Midbrain (tissue), 1 donor: ENCODE measurements at regions not wholly inside any gene's neighbourhood (a gene's known extent, or its start where the extent isn't known, plus 50 kb on each side); places are given as distances from the start of the nearest gene placed in this dataset.
"Not testable (repeated sequence)": the region's sequence is repeated elsewhere in the genome, so short reads cannot be mapped to it uniquely, and the experiment has no call there.

Experiments used
- DNase-seq: peaks from one replicate; lab custom pipeline; 2025; lab: John Stamatoyannopoulos, UW

DNA sequence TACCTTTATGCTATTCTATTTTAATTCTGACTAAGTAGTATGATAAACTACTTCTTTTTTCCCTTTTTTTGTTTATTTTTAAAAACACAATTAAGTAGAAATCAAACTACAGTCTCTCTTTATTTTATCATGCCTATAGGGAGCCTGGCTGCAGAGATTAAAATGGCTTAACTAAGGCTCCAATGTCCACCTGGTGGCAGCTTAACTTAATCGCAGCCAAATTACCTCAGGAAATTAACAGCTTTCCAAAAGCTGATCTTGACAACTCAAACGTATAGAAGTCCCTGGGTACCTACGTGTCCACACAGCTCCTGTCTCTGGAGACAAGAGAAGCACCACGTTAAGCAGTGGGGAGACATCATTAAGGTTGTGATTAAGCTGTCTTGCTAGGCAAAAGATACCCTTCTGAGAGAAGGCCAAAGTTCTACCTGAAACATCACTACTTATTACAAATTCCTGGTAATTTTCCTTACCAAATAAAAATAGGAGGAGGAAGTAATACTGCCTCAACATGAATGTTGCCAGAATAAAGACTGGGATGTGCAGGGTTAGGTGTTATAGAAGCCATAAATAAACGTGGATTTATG lies 63.2 kb upstream of the SNX19 start:
- DNase-seq: no peak

DNA sequence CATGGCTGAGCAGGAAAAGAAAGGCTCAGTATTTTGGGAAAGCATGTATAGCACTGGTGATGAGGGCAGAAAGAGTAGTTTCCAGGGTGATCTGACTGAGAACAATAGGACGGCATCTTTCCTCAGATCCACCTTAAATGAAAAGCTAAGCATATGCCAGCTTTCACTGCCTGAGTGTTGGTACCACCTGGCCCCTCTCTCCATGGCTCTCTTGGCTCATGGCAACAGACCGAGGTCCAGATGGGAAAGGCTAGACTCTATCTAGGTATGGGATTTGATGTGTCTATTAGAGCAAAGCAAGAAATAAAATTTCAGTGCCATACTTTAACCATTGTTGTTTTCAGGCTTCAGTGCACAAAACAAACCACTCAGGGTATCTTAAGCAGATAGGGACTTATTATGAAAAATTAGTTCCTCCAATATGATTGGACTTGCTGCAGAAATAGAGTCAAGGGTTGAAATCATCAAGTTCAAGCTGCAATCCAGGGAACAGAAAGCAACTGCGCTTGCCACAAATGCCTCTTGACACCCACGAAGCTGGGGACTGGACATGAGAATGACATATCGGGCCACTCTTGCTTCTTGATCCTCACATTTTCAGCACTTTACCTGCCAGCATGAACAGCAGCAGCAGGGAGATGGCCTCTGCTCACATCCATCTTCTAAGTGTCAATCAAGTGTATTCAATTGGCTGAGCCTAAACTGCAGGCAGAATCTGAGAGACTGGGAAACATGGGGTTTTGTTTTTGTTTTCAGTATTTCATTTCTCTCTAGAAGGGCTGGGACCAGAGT lies 64.0 kb upstream of the SNX19 start:
- DNase-seq: no peak

DNA sequence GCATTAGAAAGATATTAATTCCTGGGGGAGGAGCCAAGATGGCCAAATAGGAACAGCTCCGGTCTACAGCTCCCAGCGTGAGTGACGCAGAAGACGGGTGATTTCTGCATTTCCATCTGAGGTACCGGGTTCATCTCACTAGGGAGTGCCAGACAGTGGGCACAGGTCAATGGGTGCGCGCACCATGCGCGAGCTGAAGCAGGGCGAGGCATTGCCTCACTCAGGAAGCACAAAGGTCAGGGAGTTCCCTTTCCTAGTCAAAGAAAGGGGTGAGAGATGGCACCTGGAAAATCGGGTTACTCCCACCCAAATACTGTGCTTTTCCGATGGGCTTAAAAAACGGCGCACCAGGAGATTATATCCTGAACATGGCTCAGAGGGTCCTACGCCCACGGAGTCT lies 68.0 kb upstream of the SNX19 start:
- DNase-seq: not testable (repeated sequence)

DNA sequence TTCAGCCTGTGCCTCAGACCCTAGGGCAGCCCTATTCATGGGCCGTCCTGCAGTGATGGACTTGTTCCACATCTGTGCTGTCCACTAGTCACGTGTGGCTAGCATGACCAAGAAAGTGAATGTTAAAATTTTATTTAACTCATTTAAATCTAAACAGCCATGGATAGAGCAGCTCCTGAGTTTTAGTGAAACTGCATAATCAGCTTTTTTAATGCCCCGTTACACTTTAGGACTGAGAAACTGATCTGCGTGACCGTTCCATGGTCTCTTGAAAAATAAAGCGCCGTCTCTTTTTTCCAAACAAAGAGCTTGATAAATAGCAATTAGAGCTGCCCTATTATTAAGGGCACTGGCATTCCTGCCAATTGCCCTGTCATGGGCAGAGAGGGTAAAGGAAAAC lies 76.5 kb upstream of the SNX19 start:
- no peak for DNase-seq

DNA sequence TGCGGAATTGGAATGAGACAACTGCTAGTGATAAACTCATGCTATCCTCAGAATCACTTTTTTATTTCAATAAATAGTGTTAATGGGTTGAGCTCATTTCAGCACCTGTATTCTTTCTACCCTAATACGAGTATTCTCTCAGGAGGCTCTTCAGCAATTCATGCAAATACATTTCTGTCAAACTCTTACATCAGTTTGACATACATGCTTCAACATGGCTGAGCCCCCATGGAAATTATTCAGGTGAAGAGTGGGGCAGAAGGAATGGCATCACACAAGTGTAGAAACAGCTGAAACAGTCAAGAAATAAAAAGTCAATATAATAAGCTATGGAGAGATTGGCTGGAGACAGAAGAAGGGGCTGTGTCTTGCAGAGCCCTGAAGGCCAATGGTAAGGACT lies 77.8 kb upstream of the SNX19 start:
- no peak for DNase-seq

DNA sequence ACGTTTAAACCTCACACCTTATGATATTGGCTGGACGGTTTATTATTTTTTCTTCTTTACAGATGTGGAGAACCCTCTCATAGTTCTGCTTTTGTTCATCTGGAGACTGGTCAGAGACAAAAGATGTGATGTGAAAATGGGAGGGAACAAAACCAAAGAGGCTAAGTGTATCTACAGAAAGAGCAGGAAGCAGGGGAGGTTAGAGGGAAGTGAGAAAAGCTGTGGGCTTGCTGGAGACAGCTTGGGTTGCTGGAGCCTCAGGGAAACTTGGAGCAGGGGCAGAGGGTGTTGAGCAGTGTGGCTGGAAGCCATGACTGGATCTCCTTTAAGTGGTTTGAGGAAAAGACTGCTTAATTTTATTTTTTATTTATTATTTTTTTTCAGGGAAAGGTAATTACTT lies 79.0 kb upstream of the SNX19 start:
- DNase-seq: peak; percentile 8

DNA sequence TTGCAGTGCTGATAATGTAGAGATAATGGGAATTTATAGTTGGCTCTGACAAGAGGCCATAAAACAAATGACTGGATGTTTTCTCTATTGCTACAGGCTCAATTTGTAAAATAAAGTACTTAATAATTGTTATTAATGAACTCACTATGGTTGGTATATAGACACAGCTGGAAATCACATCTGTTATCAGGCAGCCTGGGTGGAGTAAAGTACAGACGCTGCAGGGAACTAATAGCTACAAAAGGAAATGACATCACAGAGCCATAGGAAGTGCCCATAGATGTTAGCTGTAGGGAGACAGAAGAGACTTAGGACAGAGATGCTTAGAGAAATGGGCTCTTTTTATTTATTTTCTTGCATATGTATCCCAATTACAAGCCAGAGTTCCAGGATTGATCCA lies 81.0 kb upstream of the SNX19 start:
- DNase-seq: no peak

DNA sequence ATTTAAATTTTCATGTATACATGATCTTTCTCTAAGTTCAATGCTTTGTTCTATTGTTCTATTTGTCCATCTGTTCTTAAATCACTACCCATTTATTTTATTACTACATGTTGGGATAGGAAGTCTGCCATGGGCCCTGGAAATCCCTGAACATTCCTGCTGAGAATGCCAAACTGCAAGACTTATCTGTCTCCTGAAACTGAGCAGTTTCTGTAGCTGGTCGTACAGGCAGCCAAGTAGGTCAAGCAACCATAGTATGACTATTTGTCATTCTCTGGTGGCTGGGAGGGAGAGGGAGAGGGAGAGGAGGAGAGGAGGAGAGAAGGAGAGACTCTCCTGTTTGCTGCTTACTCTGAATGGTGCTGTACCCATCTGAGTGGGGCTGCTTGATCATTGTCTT lies 82.8 kb upstream of the SNX19 start:
- DNase-seq: no peak

DNA sequence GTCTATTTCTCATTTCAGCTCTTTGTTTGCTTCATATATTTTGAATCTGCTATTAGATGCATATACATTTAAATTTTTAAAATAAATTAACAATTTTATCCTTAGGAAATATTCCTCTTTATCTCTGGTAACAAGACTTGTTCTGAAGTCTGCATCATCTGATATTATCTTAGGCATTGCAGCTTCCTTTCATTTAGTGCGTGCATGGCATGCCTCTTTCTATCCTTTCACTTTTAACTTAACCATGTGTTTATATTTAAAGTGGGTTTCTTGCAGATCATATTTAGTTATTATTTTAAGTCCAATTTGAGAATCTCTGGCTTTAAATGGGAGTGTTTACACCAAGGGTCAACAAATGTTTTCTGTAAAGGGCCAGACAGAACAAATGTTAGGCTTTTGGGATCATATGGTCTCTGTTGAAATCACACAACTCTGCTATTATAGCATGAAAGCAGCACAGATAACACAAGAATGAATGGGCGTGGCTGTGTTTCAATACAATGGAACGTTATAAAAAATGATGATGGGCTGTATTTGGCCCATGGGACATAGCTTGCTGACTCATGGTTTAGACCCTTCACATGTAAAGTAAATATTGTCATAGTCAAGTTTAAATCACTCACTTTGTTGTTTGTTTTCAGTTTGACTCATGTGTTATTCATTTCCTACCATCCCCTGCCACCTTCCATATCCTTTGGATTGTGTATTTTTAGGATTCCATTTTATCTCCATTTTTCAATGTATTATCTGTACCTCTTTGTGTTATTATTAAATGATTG lies 83.9 kb upstream of the SNX19 start:
- DNase-seq: no peak

DNA sequence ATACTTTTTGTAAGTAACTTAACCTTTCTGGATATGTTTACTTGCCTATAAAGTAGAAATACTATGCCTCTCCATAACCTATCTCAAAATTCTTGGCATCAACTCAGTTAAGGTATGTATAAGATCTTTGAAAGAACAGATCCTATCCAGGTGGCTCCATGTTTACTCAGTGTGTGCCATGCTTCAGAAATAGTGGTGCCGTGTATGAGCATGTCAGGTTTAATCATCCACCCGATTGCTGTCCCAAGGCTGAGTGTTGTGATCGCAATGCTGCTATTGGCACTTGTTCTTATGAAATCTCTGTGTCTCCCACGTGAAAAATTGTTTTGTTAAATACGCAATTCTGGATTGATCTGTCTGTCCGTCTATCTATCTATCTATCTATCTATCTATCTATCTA lies 85.9 kb upstream of the SNX19 start:
- DNase-seq: no peak

DNA sequence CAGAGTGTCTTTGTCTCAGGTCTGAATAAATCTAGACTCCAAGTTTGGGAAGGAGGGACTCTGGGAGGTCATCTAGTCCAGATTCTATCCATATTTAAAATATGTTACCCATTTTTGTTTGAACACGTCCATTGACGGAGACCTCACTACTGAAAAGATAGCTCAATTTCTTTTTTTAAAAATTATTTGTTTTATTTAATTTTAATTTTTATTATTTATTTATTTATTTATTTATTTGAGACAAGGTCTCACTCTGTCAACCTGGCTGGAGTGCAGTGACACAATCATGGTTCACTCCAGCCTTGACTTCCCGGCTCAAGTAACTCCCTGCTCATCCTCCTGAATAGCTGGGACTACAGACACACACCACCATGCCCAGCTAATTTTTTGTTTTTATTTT lies 89.5 kb upstream of the SNX19 start:
- DNase-seq: no peak

DNA sequence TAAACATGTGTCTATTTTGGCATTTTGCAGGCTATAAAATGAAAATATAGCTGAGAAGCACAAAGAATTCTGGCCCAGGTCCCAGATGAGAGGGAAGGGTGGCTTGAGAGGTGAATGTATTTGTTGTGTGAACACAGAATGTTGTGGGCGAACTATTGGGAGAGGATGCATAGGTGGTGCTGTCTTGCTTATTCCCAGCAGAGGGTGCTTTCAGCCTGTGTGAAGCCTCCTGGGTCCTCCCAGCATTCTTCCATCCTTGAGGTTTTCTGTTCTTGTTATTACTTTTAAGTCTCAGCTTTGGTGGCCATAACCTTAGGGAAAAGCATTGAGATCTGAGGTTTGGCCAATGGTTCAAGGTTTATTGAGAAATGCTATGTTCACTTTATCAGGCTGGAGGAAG lies 108.7 kb upstream of the SNX19 start:
- DNase-seq: peak; percentile 3

DNA sequence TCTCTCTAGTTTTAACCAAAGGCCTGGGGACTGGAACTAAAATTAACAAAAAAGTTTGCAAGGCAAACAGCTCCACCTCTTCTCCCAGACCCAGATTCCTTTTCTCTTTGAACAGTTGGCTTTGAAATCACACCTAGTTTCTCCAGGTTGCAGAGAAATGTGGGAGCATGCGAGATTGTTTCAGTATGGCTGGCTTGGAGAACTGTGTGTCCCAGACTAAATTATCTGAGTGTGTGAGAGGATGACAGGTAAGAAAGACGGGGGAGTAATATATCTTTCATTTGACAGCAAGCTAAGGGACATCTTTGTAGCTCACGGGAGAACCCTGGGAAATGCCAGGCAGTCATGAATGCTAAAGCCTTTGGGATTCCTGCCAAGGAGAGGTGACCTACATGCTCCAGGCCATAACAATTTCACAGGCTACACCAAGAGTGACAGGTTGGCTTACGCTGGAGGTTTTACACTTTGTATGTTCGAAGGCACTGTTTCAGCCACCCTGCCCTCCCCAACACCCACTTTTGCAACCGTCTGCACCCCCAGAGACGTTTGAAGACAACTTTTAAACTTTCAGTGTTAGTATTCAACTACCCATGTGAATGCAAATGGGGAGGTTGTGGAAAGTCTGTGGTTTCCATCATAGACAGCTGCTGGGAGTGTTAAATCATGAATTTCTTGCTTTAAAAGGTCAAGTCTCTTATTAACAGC lies 109.3 kb upstream of the SNX19 start:
- no peak for DNase-seq

DNA sequence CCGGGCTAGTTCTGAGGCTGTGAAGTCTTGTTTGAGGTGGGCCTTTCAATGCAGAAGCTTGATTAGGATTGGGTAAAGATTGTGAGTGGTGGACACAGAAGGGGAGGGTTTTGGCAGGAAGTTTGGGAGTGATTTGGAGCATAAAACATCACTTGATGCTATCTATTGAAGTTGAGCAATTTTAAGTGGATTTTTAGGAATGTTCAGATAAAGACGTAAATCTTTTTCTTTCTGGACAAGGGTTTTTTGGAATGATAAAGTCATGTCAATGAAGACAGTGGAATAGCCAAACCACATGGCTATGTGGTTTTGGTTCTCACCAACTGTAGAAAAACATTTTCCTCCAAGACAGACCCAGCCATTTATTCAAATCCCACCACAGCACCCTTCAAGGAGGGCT lies 111.2 kb upstream of the SNX19 start:
- DNase-seq: no peak

DNA sequence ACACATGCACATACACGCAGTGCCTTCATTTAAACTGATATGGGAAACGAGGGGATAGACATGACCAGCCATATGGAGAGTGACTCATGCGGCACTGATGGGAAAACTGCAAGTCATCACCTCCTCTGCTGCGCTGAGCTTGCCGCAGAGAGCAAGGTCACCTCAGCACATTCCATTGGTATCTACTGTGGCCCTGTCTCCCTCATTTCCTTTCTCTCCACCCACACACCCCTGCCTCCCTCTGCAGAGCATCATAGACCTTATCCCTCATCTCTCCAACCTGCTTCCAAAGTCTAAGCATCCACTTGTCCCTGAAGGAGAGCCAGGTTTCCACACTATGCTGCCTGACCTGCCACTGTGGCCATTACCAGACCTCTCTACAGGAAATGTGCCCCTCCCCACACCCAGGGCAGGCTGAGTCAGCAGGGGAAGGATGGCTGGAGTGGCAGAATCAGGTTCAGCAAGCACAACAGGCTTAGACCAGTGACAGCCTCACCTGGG lies 116.9 kb upstream of the SNX19 start:
- DNase-seq: no peak

DNA sequence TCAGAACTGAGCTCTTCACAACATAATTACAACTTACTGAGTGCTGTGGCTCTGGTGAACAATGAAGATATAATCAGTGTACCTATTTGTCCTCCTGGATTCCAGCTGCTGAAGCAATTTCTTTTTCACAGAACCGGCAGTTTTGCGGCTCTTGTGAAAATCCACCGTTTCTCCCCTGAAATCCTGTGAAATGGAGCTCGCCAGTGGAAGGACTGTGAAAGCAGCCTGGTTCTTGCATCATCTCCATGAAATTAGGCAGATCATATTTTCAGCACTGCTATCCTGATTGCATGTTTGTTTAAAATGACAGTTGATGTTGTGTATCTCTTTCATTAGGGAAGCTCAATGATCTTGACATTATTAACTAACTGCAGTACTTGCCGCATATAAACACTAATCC lies 120.2 kb upstream of the SNX19 start:
- DNase-seq: no peak

DNA sequence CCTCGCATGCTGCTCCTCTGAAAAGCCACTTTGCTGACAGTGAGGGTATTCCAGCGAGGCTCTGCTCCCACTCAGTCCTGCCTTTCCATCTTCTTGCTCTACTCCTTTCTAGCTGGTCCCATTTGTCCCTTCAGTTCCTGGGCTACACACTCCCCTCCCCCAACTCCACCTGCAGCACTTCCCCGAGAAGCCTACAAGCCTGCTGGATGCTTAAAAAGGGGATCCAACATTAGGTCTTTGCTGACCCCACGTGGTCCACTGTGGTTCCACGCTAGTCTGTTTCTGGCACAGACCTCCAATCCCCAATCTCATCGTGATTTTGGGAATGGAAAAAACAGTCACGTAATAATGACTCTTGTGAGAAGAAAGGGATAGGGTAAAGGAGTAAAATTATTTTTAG lies 121.6 kb upstream of the SNX19 start:
- DNase-seq: no peak

DNA sequence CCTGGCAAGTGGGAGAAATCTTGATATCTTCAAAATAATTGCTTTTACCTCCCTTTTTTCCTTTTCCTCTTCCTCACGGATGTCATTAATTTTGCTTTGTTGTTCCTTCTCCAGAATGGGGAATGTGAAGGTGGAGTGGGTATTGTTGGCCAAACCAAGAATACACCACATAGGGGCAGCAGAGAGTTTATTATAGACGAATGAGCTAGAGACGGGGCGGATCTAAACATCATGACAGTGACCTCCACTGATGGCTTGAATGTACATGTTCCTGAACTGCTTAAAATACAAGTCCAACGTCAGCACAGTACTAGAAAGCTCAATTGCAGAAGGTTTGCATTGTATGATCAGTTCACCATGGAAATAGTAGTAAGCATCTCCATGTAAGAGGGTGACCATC lies 122.3 kb upstream of the SNX19 start:
- peak; percentile 7 for DNase-seq

DNA sequence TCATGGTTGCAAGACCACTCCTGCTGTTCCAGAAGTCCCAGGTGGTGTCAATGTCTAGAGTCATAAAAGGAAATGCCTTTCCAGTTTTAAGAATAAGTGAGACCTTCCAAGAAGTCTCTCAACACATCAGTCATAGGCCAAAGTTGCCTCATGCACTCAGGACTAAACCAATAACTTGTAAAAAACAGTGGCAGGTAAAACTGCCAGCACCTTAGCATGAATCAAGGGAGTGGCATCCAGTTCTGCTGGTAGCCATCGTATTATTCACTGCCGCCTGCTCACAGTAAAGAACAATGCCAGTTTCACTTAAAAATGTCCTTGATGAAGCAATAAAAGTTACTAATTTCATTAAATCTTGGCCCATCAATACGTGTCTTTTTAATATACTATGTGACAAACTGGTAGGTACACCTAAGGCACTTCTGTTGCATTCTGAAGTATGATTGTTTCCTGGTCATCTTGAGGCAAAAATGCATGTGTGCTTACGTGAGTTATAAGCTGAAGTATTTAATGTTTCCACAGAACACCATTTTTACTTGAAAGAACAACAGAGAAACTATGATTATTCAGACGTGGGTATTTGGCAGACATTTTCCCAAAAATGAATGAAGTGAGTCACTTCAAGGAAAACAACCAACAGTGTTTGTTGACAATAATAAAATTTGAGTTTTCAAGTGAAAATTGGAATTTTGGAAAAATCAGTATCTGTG lies 125.2 kb upstream of the SNX19 start:
- DNase-seq: no peak

DNA sequence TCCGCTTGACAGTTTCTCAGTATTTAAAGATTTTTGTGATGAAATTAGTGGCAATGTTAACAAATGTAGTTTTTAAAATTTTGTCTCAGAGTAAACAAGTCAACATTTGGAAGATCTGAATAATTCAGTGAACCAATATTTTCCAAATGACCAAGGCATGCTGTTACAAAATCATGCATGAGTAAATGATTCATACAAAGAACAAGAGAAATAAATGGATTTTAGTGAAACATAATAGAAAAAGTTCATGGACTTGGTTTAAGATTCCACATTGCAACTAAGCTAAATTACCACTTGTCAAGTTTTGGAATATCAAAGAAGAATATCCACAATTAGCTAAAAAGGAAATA lies 125.7 kb upstream of the SNX19 start:
- DNase-seq: no peak

DNA sequence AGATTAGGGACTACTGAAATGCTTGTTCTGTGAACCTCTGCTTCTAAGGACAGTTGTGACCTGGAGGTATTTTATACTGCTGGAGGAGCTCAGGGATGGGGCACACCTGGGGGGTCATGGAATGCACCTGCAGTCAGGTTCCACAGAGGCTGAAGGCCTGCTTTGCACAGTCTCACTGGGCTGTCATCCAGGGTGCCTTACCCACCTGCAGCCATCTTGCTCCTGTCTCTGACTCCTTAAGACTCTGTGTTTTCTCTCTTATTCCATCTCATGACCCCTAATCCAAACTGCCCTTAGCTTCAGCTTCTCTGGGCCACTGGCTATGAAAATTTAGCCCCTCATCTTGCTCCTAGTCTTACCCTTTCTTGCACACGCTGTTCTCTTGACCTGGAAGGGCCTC lies 127.0 kb upstream of the SNX19 start:
- DNase-seq: no peak

DNA sequence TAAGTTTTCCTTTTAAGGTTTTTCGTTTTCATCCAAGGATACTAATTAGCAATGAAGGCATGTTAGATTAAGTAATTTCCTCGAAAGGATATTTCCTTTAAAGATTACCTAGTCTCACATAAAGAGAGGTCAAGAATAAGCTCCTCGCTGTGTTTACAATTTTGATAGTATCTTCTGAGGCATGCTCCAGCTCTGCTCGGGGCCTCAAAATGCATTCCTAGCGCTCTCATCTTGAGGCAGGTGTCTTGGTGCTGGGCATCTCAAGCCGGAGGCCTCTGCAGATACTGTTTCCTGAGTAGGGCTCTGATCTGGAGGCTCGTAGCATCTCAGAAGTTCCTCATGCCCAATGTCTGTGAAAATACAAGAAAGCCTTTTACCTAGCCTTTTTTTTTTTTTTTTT lies 128.6 kb upstream of the SNX19 start:
- DNase-seq: no peak
